Muscle layer of colon (tissue), 2 donors: ENCODE measurements at regions not wholly inside any gene's neighbourhood (a gene's known extent, or its start where the extent isn't known, plus 50 kb on each side); places are given as distances from the start of the nearest gene placed in this dataset.

ENCODE experiments used
- H3K27ac ChIP-seq: one replicate; pipeline ENCODE4 v1.7.0; 2013; ENCODE audit warnings: low read depth, mild to moderate bottlenecking, low read length, moderate library complexity
- H3K27me3 ChIP-seq, 2 donors: one replicate each; pipeline ENCODE4 v1.7.0; 2013; ENCODE audit warnings: low read length in 2 of 2, mild to moderate bottlenecking in 2 of 2; ENCODE audit not compliant: insufficient read depth in 2 of 2, control insufficient read depth in 1 of 2
- H3K36me3 ChIP-seq: one replicate; pipeline ENCODE4 v1.7.0; 2013; ENCODE audit warnings: mild to moderate bottlenecking, low read length; ENCODE audit not compliant: insufficient read depth
- H3K4me1 ChIP-seq: one replicate; pipeline ENCODE4 v1.7.0; 2013; ENCODE audit warnings: mild to moderate bottlenecking, low read length; ENCODE audit not compliant: insufficient read depth
- H3K4me3 ChIP-seq, 2 donors: one replicate each; pipeline ENCODE4 v1.7.0; 2013; ENCODE audit warnings: low read length in 2 of 2, low read depth in 1 of 2, mild to moderate bottlenecking in 1 of 2, moderate library complexity in 1 of 2
- H3K9ac ChIP-seq: one replicate; pipeline ENCODE4 v1.7.0; 2013; ENCODE audit warnings: low read length
- H3K9me3 ChIP-seq: one replicate; pipeline ENCODE4 v1.7.0; 2013; ENCODE audit warnings: mild to moderate bottlenecking, low read length
- donor health status: abdominal sarcoma.
- donor health status: Adenocarcinoma of cecum.

GRCh38 chr7:45998506-45998905 is 77.4 kb upstream of the IGFBP3 start:
- no peak overlapping the region for H3K27ac ChIP-seq
- no peaks in the 10 kb centered on the region for H3K27me3 ChIP-seq
- no peak overlapping the region for H3K9ac ChIP-seq
- H3K4me1 ChIP-seq = no peaks in the 10 kb centered on the region
- H3K4me3 ChIP-seq = no peak overlapping the region
- no peaks in the 10 kb centered on the region for H3K9me3 ChIP-seq
- no peaks in the 10 kb centered on the region for H3K36me3 ChIP-seq

- H3K27me3 ChIP-seq = no peaks in the 10 kb centered on the region
- H3K9ac ChIP-seq = no peak overlapping the region
- H3K4me1 ChIP-seq = no peaks in the 10 kb centered on the region
- no peaks in the 10 kb centered on the region for H3K9me3 ChIP-seq
- H3K27ac ChIP-seq = no peak overlapping the region
- no peaks in the 10 kb centered on the region for H3K36me3 ChIP-seq
- no peak overlapping the region for H3K4me3 ChIP-seq
Measured at GRCh38 chr7:45993621-45994020, 72.5 kb upstream of the IGFBP3 start.

GRCh38 chr7:45992826-45993225 is 71.8 kb upstream of the IGFBP3 start:
- H3K36me3 ChIP-seq = no peaks in the 10 kb centered on the region
- no peak overlapping the region for H3K4me3 ChIP-seq
- no peaks in the 10 kb centered on the region for H3K4me1 ChIP-seq
- no peaks in the 10 kb centered on the region for H3K27me3 ChIP-seq
- no peak overlapping the region for H3K9ac ChIP-seq
- H3K9me3 ChIP-seq = no peaks in the 10 kb centered on the region
- no peak overlapping the region for H3K27ac ChIP-seq

- H3K27me3 ChIP-seq = no peaks in the 10 kb centered on the region
- H3K9ac ChIP-seq = no peak overlapping the region
- H3K36me3 ChIP-seq = no peaks in the 10 kb centered on the region
- H3K9me3 ChIP-seq = no peaks in the 10 kb centered on the region
- H3K27ac ChIP-seq = no peak overlapping the region
- H3K4me1 ChIP-seq = no peaks in the 10 kb centered on the region
- H3K4me3 ChIP-seq = no peak overlapping the region
Measured at GRCh38 chr7:45990276-45990675, 69.2 kb upstream of the IGFBP3 start.

- Histone ChIP-seq H3K27ac (no peak overlapping the region), H3K27me3 (no peaks in the 10 kb centered on the region), H3K4me3 (no peak overlapping the region), H3K36me3 (no peaks in the 10 kb centered on the region), H3K9ac (no peak overlapping the region), H3K4me1 (no peaks in the 10 kb centered on the region), H3K9me3 (no peaks in the 10 kb centered on the region)
Measured at GRCh38 chr7:45988405-45989057, 67.5 kb upstream of the IGFBP3 start.

GRCh38 chr7:45987521-45988290 is 66.6 kb upstream of the IGFBP3 start:
- Histone ChIP-seq H3K27me3 (no peaks in the 10 kb centered on the region), H3K9ac (no peak overlapping the region), H3K36me3 (no peaks in the 10 kb centered on the region), H3K4me3 (no peak overlapping the region), H3K9me3 (no peaks in the 10 kb centered on the region), H3K4me1 (no peaks in the 10 kb centered on the region), H3K27ac (no peak overlapping the region)

- Histone ChIP-seq H3K9me3 (no peaks in the 10 kb centered on the region), H3K36me3 (no peaks in the 10 kb centered on the region), H3K9ac (no peak overlapping the region), H3K4me3 (no peak overlapping the region), H3K27me3 (no peaks in the 10 kb centered on the region), H3K4me1 (no peaks in the 10 kb centered on the region), H3K27ac (no peak overlapping the region)
Measured at GRCh38 chr7:45986355-45987298, 65.6 kb upstream of the IGFBP3 start.

GRCh38 chr7:45985902-45986301 is 64.8 kb upstream of the IGFBP3 start:
- no peaks in the 10 kb centered on the region for H3K4me1 ChIP-seq
- H3K9me3 ChIP-seq = no peaks in the 10 kb centered on the region
- no peak overlapping the region for H3K9ac ChIP-seq
- H3K27me3 ChIP-seq = no peaks in the 10 kb centered on the region
- H3K36me3 ChIP-seq = no peaks in the 10 kb centered on the region
- no peak overlapping the region for H3K4me3 ChIP-seq
- H3K27ac ChIP-seq = no peak overlapping the region

- Histone ChIP-seq H3K9me3 (no peaks in the 10 kb centered on the region), H3K4me3 (no peak overlapping the region), H3K36me3 (no peaks in the 10 kb centered on the region), H3K27ac (no peak overlapping the region), H3K4me1 (no peaks in the 10 kb centered on the region), H3K9ac (no peak overlapping the region), H3K27me3 (no peaks in the 10 kb centered on the region)
Measured at GRCh38 chr7:45984386-45985295, 63.6 kb upstream of the IGFBP3 start.

- no peak overlapping the region for H3K27ac ChIP-seq
- H3K36me3 ChIP-seq = no peaks in the 10 kb centered on the region
- H3K9ac ChIP-seq = no peak overlapping the region
- H3K4me1 ChIP-seq = peaks cover 3% of the 10 kb centered on the region
- H3K9me3 ChIP-seq = no peaks in the 10 kb centered on the region
- H3K4me3 ChIP-seq = no peak overlapping the region
- H3K27me3 ChIP-seq = no peaks in the 10 kb centered on the region
Measured at GRCh38 chr7:45983720-45984255, 62.7 kb upstream of the IGFBP3 start.
